HG02970 (cell line): ENCODE measurements at regions not wholly inside any gene's neighbourhood (a gene's known extent, or its start where the extent isn't known, plus 50 kb on each side); places are given as distances from the start of the nearest gene placed in this dataset.
"Not testable (repeated sequence)": the region's sequence is repeated elsewhere in the genome, so short reads cannot be mapped to it uniquely, and the experiment has no call there.

Experiments
- ATAC-seq: cut with Tn5 transposase; IDR thresholded peaks from one replicate; pipeline ENCODE4 v1.9.1; 2021; ENCODE audit warnings: mild to moderate bottlenecking, moderate library complexity, moderate number of reproducible peaks; ENCODE audit not compliant: unreplicated experiment, low FRiP score

DNA sequence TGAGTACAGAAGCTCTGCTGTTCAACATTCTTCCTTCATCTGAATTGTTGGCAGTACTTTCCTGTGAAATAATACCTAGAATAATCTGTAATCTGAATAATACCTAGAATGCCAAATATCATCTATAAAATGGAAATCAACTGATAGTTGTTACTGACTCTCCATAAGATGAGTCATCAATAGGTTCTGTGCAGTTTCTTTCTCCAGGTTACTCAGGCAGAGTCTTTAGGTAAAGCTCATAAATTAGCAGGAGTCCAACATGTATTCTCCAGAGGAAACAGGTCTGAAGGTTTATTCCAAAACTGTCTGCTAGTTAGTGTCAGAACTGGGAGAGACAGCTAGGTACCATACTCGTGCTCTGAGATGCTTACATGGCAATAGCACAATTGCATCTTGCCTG is 282.0 kb upstream of the MAP2 start:
- no peak for ATAC-seq

DNA sequence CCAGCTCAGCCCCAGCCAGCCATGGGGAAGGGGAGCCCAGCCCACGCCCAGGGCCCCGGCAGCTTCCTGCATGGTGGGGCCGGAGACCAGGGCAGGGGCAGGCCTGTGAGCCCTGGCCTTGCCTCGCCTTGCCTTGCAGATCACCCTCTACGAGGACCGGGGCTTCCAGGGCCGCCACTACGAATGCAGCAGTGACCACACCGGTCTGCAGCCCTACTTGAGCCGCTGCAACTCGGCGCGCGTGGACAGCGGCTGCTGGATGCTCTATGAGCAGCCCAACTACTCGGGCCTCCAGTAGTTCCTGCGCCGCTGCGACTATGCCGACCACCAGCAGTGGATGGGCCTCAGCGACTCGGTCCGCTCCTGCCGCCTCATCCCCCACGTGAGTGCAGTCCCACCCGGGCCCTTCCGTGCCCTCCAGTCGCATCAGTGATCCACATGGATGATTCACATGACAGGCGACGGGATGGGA is 278.6 kb upstream of the MAP2 start:
- not testable (repeated sequence) for ATAC-seq

DNA sequence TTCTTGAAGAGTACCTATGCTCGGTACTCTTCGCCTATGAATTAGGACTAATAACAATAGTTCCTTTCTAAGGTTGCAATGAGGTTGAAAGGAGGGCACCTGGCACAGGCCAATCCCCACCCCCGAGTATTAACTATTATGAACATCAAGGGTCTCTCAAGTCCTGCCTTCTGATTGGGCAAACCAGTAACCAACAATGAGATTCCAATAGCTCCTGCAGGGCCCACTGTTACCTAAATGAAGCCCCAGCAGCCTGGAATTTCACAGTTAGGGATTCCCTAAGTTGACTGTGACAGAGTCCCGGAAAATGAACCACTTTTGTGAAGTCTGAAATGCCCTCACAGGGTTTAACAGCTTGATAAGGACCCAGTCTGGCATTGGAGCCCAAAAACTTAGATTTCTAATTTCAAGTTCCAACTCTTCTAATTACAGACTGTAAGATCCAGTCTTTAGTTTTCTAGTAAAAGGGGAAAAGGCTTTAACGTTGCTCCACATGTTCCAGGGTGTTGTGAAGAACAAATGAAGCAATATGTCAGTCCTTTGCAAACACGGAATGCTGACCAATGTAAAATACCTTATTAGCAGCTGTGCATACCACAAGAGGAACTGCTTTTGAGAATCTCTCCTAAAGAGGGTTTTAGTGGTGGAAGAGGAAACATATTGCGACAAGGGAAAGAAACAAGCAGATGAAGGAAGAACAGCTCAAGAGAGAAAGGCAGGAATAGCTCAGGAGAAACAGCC is 277.7 kb upstream of the MAP2 start:
- ATAC-seq = no peak

DNA sequence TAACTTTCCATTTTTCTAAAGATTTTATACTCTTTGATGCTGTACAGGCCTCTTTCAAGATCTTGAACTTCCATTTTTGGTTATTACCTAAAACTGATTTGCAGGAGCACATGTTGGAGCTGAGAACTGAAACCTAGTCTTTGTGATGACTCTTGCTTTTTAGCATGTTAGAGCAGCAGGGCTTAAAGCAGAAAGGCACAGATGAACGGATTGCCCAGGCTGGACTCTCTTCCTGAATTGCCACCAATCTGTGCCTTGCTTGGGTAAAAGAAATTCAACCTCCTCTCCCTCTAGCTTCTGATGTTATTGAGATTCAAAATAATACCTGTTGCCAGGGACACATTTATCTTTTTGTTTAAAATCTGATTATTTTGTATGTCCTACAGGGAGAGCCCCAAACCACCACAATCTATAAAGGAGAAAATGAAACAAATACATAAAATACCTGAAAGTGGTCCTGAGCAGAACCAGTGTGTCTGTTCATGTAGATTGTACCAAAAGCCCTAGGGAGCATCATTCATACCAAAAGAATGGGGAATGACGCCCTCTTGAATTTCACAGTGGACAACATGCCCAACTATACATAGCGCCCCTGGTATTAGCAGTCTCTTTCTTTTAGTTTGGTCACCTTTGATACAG is 277.0 kb upstream of the MAP2 start:
- ATAC-seq = no peak

DNA sequence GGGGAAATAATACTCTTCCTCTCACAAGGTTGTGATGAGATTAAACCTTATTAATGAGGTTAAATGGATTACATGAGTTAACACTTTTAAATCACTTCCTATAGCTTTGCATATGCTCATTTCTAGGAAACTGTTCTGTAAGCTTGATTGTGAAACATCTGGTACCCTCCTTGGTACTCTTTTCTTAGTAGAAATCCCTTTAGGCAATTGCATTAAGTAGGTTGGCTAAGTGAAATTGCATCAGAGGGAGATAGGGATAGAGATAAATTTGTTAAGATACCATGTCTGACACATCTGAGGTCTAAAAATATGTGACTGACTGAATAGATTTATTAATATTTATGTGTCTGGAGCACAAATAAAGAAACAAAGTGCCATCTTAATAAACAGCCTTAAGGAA is 275.9 kb upstream of the MAP2 start:
- no peak for ATAC-seq

DNA sequence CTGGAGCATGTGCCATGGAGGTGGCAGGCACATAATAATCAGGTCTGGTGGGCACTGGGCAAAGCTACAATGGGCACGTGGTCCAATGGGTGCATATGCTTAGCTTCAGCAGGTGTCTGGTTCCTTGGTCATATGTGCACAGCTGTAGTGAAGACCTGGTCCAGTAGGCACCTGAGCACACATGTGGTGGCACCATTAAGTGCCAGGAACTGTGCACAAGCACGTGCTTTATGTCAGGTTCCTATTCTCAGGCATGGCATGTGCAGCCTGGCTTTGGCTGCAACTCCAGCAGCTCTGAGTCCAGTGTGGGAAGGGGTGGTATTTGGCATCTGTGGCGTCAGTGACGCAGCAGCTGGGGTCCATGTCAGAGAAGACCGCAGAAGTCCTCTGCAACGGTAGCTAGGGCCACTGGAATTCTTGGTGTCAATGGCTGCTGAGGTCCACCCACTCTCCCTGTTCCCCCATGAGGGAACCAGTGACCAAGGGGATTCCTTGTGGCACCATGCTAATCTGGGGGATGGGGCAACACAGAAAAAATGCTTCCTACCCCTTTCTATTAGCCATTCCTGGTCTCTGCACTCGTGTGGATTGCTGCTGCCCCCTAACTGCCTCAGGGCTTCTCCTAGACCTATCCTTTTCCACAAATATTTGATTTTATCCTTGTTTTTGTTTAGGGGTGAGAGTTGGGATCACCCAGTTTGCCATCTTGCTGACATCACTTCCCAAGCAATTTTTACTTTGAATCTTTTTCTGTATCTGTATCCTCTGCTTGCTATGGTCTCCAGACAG is 262.9 kb upstream of the MAP2 start:
- ATAC-seq = no peak

DNA sequence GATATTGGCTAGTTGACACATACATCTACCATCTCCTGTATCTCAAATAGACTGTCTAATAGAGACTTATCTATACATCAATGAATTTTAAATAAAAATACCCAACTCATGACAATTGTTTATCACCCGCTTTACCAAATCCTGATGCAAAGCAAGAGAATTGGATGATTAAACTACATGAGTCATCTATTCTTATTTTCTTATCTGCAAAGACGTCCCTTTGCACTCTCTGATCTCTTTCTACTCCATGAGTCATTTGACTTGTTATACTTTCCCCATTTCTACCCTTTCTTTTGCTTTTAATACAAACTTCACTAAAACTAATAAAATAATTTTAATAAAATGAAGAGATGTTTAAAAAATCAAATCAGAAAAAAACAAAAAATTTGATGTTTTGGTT is 261.7 kb upstream of the MAP2 start:
- no peak for ATAC-seq

DNA sequence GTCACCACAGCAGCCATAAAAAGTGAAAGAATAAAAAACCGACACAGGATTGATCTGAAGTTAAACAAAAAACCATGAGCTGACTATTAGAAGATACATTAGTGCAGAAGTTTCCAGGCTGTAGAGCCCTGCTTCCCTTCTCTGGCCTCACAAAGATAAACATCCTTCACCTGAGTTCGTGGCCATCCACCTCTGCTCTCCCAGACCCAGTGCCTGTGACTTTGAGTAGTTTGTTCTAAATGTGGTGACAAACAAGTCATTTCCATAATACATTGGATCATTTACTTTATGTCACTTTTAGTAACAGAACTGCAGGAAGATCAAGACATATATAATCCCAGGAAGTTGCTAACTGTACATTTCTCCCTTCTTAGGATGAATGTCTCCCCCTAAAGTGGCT is 241.9 kb upstream of the MAP2 start:
- ATAC-seq = no peak

DNA sequence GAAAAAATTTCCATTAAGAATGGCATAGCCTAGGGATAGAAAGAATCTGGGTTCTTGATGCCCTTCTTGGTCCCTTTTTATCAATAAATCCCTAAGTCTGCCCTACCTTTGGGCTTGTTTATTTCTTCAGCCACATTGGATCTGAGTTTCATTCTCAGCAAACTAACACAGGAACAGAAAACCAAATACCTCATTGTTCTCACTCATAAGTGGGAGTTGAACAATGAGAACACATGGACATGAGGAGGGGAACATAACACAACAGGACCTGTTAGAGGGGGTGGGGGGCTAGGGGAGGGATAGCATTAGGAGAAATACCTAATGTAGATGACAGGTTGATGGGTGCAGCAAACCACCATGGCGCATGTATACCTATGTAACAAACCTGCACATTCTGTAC is 237.0 kb upstream of the MAP2 start:
- ATAC-seq = not testable (repeated sequence)

DNA sequence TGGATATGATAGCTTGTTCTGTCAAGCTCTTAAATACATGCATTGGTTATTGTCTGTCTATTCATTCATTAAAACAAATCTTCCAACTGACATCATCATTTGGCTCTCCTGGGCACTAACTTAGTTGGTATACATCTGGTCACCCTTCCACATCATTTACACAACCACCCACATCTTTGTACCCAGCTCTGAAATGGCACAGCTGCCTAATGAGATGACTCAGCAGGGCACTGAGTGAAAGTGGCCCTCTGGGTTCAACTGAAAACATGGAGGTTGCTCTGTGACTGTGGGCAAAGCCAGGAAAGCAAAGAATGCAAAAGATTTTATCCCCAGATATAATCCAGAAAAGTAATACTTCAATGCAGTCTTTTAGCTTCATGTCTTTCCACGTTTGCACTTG is 234.0 kb upstream of the MAP2 start:
- no peak for ATAC-seq

DNA sequence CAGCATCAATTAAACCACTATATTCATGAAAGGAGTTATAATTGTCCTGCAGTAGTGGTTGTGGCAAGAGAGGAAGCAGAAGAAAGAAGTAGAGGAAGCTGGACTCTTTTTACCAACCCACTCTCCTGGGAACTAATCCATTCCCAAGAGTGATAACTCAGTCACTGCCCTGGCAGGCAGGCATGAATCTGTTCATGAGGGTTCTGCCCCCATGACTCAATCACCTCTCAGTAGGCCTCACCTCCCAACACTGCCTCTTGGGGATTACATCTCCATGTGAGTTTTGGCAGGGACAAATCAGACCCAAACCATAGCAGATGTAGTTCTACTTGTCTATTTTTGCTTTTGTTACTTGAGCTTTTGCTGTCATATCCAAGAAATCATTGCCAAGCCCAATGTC is 232.7 kb upstream of the MAP2 start:
- no peak for ATAC-seq

DNA sequence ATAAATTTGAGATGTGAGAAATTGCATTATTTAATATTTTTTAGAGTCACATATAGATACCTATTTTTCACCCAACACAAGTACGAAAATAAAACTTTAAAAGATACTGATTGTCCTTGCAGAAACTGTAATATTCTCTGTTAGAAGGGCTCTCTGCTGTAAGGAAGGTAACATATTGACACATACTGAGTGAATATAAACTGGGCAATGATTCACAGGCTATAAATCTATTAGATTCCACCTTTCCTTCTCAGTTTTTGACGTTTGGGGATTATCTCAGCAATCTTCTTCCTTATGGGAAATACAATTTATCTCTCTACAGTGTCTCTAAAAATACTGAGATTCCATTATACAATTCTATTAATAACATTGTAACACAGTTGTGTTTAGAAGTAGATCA is 229.1 kb upstream of the MAP2 start:
- no peak for ATAC-seq

DNA sequence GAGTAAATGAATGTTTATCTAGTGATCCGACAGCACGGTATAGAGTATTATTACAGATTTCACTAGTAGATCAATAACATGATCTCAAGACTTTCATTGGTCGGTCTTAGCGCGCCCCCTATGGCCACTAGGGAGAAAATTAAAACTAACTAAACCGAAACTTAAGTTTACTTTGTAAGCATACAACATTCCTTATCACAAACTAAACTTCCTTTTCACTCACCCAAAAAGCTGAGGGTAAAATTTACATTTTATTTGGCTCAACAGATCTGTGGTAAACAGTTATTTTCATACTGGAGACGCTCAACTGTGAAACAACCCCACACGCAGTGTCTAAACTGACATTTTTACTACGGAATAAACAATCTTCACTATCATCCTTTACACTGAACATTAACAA is 215.6 kb upstream of the MAP2 start:
- ATAC-seq = peak; percentile 58

DNA sequence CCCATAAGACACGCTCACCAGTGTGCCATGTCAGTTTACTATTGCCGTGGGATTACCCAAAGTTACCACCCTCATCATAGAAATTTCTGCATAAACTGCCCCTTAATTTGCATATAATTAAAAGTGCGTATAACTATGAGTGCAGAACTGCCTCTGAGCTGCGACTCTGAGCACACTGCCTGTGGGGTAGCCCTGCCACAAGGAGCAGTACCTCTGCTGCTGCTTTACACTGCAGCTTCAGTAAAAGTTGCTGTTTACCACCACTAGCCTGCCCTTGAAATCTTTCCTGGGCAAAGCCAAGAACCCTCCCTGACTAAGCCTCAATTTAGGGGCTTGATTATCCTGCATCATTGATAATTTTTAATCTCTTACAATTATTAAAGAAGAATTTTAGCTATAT is 213.9 kb upstream of the MAP2 start:
- no peak for ATAC-seq

DNA sequence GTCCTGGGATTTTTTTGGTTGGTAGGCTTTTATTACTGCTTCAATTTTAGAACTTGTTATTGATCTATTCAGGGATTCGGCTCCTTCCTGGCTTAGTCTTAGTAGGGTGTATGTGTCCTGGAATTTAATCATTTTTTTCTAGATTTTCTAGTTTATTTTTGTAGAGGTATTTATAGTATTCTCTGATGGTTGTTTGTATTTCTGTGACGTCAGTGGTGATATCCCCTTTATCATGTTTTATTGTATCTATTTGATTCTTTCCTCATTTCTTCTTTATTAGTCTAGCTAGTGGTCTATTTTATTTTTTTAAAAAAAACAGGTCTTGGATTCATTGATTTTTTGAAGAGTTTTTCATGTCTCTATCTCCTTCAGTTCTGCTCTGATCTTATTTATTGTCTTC is 193.3 kb upstream of the MAP2 start:
- ATAC-seq = no peak

DNA sequence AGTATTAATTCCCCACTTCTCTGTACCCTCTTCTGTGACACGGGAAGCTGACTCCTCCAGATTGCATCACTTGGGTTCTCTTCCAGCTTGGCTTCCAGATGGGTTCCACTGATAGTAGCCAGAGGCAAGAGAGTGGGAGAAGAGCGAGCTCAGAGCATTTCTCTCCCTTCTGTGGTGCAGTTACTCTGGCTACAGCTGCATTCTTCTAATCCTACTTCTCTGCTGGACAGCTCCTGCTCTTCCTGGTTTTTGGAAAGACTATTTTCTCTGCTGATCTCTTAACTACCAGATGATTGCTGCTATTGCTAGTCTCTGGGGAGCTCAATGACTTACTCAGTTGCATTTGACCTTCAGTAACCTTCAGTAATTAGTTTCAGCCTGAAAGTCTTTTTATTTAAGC is 187.5 kb upstream of the MAP2 start:
- ATAC-seq = no peak

DNA sequence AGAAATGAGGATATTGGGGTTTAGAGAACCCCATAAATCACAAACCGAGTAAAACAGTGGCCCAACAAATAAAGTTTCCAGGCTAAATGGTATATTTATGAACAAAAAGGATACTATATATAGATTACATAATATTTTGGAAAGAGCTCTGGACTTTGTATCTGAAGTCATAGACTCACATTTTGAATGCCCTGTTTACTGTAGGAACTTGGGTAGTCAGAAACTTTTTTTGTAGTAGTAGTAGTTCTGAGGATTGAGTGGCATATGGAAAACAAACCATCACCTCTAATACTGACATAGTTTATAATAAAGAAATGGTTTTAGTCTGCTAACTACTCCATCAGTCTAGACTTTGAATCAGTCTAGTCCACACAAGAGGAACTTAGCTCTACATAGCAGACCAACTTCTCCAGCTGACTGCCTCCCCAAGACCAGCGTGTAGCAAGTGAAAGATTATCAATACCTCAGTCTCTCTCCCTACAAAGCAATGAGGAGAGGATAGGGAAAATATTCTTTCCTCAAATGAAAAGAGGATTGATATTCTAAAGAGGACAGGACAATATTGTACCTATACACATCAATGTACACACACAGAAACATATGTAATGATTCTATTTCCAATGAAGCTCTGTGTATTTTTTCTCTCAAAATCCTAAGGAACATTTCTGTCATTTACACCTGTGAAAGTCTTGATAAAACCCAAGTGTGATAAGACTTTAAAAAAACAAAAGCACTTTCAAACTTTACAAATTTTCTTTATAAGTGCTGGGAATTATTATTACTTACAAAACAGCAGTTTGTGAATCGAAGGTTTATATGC is 184.9 kb upstream of the MAP2 start:
- ATAC-seq = no peak

DNA sequence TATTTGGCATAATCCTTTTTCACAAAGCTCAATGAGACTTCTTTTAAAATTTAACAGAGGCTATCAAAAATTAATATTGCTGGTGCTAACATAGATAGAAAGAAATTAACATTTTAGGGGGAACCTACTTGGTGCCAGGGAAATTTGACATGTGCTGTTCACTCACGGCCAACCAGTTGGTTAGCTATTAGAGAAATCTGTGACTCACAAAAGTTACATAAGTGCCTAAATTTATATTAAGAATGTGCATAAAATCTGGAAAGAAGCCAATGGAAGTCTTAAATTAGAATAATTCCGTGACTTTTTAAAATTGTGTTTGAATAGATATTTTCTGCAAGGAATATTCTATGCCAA is 184.3 kb upstream of the MAP2 start:
- ATAC-seq = no peak

DNA sequence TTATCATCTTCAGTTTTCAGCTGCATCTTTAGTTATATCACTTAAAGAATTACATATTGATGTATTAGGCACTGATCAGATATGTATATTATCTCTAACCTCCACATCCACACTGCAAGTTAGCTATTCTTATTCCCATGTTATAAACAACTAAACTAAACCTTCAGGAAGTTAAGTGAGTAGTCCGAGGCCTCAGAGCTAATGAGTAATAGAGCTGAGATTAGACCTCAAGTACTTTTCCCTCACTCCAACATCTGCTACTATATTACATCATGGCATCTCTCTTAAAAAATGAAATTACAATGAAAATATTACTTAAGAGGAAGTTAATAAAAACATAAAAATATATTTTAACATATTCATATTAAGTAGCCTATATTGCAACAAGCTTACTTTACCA is 183.6 kb upstream of the MAP2 start:
- ATAC-seq = no peak

DNA sequence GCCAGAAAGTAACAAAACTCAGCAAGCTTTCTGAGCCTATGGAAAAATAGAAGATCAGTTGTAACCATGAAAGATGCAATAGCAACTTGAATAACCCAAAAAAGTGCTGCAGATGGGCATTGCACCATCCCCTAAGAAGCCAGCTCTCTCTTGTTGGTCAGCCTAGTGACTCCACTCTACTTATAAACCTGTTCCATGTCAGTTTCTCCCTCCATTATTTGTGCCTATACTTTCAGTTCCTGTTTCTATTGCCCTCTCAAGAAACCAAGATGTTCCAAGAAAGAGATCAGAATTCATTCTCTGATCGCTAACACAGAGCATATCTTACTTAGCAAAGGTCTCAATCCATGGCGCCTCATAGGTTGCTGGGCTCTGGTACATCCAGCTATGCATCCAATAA is 170.3 kb upstream of the MAP2 start:
- ATAC-seq = no peak

DNA sequence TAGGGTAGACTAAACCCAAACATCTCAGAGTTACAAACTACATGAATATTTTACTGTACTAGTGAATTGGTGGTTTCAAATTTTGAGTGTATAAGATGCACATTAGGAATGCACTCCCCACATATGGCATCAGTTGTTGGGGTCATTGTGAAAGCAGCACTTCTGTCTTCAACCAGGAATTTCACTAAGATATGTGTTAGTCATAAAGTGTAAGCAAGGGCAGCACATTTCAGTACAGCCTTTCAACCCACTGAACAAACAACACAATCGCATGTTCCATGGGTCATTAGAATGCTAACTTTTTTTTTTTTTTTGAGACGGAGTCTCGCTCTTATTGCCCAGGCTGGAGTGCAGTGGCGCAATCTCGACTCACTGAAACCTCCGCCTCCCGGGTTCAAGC is 164.1 kb upstream of the MAP2 start:
- no peak for ATAC-seq
